DLD1 (cell line): ENCODE measurements at regions not wholly inside any gene's neighbourhood (a gene's known extent, or its start where the extent isn't known, plus 50 kb on each side); places are given as distances from the start of the nearest gene placed in this dataset.

Source experiments
- in situ Hi-C: cut with HindIII; loops from 2 replicates; pipeline ENCODE4 v1.10.0; 2017; ENCODE audit warnings: low sequenced_read_pairs

DNA sequence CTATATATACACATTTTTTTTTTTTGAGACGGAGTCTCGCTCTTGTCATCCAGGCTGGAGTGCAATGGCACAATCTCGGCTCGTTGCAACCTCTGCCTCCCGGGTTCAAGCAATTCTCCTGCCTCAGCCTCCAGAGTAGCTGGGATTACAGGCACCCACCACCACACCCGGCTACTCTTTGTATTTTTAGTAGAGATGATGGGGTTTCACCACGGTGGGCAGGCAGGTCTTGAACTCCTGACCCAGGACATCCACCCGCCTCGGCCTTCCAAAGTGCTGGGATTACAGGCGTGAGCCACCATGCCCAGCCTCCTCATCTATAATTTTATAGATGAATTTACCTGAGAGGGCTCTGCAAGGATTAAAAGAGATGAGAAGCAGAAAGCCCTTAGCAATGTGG is 274.0 kb downstream of the FAM43A start:
- in situ Hi-C loops = loop anchor here (10.0 kb wide), 1 partner anchor 245 kb away; no protein-coding TSS in a partner anchor

DNA sequence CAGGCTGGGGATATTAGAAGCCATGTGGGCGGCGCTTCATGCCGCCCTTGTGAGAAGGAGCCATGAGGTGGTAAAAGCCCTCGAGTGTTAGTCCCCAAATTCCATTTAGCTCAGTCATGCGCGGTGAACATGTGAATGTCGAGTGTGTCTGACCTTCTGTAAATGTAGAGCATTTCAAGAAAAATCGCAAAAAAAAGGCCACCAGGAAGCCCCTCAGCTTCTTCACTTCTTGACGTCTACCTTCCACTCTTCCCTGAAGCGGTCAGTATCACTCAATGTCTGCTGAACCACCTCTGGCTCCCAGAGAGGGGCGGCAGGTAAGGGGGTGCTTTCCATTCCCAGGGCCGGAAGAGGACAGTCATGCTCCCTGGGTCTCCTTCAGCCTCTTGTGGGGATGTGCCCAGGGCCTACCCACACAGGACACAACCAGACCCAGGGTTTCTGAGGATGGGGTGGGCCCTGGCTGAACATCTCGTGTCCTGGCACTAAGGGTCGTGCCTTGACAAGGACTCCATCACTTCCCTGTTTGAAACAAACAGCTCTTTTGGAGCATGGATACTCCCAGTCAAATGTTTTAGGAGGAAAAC is 274.9 kb downstream of the FAM43A start:
- in situ Hi-C loops = loop anchor here (10.0 kb wide), 1 partner anchor 246 kb away; no protein-coding TSS in a partner anchor

DNA sequence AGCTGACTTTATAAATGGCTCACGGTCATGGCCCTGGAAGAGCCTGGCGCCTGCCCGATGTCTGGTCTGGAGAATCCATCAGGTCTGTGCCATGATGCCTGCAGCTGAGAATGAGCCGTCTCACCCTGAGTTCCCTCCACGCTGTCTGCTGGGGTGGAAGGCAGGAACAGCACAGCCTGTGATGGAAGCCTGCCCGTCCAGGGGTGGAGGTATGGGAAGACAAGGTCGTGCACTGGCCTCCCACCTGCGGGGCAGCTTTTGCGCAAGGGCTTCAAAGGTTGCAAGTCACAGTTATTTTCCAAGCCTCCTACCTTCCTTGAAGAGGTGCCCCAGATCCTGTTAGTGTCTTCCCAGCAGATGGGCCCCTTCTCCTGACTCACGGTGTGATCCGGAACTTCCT is 275.5 kb downstream of the FAM43A start:
- in situ Hi-C loops = loop anchor here (10.0 kb wide), 1 partner anchor 246 kb away; no protein-coding TSS in a partner anchor

DNA sequence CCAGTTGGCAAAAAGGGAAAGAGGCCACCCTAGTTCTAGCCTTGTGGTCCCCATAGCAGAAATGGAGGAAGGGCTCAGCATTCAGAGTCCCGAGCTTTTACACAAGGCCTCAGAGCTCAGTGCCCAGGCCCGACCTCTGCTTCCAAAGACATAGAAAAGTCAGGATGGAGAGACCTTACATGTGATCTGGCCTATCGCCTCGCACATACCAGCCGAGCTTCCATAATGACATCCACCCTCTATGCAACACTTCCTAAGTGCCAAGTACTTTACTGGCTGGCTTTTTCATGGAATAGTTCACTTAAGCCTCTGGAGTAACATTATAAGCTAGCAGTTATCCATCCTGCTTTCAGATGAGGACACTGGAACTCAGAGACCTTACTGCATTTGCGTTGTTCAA is 275.9 kb downstream of the FAM43A start:
- in situ Hi-C loops = loop anchor here (10.0 kb wide), 1 partner anchor 247 kb away; no protein-coding TSS in a partner anchor

DNA sequence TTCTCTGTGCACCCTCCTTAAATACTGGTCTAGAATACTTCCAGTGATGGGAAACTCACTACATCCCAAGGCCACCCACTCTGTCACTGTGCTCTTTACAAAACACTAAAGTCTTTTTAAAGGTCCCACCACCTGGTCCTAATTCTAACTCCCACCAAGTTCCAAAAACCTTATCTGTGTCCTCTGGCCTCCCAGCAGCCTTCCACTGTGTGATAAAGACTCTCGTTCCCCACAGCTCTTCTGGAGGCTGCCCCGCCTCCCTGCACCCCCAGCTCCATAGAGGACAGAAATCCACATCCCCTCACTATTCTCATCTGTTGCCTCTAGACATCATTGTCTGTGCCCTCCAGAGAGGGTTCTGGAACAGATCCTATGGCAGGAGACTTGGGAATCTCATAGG is 276.4 kb downstream of the FAM43A start:
- in situ Hi-C loops = loop anchor here (10.0 kb wide), 1 partner anchor 247 kb away; no protein-coding TSS in a partner anchor

DNA sequence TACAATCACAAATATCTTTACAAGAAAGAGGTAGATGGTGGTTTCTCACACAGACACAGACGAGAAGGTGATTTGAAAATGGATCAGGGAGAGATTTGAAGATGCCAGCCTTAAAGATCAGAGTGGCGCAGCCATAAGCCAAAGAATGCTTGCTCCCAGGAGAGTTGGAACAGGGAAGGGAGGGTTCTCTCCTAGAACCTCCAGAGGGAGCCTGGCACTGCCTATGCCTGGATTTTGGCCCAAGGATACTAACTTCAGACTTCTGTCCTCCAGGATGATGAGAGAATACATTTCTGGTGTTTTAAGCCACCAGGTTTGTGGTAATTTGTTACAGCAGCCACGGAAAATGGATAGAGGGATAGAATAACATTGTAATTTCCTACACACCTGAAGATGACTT is 279.1 kb downstream of the FAM43A start:
- in situ Hi-C loops = loop anchor here (10.0 kb wide), 1 partner anchor 250 kb away; no protein-coding TSS in a partner anchor

DNA sequence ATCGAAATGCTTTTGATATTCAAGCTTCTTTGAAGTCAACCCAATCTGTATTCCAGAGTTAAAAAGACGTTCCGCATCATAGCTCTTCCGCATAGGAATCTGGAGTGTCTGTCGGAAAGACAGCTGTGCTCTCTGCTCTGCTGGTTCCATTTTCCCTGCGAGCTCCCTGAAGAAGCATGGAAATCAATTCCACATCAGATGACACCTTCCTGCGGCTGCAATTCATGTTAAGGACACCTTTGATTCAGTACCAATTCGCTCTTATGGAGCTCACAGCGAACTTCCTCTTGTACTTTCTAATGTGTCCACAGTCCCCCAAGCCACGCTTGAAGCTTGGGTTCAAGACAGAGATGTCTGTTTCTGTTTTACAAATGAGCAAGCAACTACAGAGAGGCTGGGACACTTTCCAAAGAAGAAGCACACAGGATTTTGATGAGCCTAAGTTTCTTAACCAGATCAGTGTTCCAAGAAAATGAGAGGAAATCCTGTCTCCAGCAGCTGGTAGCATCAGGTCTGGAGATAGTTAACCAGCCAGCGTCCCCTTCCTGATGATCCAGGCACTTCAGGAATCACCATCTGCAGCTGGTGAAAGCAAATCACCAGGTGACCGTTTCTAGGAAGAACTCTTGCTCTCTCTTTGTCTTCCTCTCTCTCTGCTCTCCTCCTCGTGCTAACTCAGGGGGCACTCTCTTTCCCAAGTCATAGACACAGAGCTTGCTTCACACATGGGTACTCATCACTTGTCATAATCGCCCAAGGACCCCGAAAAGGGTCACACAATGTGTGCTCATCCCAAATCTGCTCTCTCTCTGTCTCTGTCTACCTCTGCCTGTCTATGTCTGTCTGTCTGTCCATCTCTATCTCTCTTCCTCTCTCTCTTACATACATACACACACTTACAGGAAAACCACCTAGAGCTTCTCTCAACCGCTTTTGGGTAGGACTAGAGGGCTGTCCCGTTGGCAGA is 281.8 kb downstream of the FAM43A start:
- in situ Hi-C loops = loop anchor here (10.0 kb wide), 1 partner anchor 253 kb away; no protein-coding TSS in a partner anchor

DNA sequence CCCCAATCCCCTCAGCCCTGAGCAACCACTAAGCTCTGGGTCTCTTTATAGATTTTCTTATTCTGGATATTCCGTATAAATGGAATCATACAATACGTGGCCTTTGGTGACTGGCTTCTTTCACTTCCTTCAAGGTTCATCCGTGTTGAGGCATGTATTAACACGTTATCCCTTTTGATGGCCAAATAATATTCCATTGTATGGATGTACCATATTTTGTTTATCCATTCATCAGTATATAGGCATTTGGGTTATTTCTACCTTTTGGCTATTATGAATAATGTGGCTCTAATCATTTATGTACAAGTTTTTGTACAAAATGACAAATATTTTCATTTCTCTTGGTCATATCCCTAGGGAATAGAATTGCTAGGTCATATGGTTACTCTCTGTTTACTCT is 284.4 kb downstream of the FAM43A start:
- in situ Hi-C loops = no loop called here

DNA sequence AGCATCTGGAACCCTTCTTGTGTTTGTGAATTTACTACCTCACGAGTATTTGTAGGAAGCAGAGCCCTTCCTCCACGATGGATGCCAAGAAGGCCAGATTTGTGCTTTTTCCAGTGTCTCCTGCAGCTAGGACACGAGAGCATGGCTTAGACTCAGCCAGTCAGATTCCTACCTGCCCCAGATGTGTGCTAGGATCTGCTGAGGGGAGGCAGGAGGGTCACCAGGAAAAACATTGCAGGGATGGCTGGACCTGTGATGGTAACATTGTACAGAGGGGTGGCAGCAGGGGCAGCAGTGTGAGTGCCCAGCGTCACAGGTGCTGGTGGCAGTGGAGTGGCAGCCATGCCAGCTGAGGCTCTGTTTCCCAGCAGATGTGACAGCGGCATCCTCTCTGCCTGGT is 285.3 kb downstream of the FAM43A start:
- in situ Hi-C loops = no loop called here

DNA sequence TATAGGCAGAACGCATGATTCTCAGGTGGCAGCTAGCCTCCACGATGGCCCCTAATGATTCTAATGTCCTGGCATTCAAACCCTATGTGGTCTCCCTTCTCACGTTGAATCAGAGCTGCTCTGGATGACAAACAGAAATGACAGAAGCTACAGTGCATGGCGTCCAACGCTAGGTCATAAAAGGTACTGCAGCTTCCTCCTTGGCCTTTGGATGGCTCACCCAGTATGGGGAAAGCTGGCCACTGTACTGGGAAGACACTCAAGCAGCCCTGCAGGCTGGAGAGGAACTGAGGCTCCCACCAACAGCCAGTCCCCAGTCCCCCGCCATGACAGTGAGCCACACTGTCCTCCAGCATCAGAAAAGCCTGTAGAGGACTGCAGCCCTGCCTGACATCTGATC is 286.3 kb downstream of the FAM43A start:
- in situ Hi-C loops = no loop called here

DNA sequence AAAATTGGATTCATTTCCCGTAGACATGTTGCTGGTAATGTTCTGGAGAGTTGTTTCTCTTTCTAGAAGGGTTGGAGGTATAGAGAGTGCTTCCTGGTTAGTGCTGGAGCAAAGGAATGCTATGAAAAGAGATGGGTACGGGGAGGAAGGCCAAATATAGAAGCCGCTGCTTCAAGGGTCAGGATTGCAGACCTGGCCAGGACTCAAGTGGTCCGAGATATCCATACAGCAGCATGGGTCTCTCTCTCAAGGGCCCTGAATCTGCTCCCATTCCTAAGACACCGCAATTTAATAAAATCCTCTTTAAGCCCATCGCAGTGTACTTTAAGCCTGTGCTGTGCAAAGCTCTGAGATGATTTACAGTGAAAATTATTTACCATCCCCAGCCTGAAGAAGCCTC is 287.0 kb downstream of the FAM43A start:
- in situ Hi-C loops = no loop called here

DNA sequence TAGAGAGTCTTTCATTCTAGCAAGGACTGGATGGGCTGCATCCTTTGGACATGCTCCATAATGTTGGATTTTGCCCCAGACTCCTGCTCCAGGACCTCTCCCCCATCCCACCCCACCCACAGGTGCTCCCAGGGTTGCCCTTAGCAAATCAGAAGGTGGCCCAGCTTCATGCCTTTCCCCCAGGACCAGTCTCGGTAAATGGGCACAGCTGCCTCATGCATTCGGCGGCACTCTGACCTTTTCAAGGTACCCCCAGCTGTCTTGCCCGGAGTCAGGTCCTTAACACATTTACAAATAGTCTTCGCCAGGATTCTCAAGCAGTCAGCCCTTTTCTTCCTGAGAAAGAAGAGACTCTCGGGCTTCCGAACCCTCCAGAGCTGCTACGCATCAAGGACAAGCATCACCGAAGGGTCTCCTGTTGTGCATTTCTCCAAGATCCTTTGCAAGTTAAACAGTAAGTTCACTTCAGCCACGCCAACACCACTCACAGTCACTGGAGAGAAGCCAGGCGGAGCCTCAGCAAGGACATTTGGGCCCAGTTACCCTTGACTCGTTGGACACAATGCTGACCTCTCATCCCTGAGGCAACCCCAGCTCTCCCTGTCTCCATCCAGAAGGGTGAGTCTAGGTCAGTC is 287.8 kb downstream of the FAM43A start:
- in situ Hi-C loops = no loop called here

DNA sequence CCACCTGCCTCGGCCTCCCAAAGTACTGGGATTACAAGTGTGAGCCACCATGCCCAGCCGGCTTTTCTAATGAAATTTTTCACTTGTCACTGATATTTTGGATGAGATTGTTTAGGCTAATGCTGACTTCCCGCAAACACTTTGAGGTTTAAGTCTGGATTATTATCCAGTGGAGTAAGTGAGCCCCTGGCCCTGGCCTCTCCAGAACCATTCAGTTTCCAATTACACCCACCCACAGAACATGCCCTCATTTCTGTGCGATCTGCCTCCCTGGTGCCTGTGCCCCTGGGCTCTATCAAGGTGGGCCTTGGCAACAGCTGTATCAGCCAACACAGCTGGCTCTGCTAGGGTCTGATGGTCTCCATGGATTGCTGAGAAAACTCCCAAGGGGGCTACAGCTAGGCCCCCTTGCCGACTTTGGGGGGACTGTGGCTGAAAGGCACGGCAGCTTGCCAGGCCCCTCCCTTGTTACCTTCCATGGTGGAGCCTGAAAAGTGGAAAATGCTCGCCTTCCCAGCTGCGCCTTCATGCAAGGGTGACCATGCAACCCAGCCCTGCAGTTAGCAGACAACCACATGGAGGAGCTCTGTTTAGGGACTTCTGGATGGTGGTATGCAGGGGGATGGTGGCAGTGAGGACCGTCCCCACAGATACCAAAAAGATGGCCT is 288.9 kb downstream of the FAM43A start:
- in situ Hi-C loops = no loop called here

DNA sequence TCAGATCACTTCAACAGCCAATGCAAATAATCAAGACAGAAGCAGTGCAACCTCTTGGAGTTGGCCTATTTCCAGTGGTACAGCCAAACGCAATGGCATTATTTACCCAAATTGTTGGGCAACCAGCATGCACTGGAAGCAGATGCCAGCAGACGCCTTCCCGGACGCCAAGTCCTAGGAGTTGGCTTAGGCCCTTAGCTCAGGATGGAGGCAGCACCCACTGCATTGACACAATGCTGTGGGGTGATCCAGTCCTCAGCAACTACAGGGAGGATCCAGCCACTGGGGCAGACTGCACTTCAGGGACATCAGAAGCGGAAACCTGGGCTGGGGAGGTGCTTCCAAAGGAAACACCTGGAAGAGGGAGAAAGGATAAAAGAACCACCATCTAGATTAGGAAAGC is 290.4 kb downstream of the FAM43A start:
- in situ Hi-C loops = no loop called here

DNA sequence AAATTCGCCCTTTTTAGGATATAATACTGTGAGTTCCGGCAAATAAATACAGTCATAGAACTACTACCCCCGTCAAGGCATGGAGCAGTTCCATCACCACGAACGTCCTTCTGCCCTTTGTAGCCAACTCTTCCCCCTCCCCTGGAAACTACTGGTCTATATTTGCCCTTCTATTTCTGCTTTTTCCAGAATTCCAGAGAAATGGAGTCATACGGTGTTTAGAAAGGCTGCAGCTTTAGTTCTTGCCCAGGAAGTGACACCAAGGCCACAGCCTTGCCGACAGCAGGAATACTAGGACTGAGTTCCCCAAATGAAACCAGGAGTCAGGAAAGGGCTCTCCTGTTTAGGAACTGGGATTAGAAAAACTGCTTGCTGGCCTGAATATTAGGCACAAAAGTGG is 291.2 kb downstream of the FAM43A start:
- in situ Hi-C loops = no loop called here

DNA sequence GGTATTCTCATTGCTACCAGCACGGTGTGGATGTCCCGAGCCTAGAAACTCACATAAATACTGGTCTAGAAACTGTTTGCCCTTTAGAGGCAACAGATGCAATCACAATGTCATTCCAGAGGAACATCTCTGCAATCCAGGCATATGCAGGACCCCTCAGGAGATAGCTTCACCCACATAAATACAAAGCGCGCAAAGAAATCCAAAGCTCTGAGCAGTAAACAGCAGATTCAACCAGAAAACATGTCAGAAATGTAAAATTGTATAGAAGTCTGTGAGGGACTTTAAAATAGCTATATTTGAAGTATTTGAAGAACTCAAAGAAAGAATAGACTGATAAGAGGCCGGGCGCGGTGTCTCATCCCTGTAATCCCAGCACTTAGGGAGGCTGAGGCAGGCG is 291.7 kb downstream of the FAM43A start:
- in situ Hi-C loops = no loop called here

DNA sequence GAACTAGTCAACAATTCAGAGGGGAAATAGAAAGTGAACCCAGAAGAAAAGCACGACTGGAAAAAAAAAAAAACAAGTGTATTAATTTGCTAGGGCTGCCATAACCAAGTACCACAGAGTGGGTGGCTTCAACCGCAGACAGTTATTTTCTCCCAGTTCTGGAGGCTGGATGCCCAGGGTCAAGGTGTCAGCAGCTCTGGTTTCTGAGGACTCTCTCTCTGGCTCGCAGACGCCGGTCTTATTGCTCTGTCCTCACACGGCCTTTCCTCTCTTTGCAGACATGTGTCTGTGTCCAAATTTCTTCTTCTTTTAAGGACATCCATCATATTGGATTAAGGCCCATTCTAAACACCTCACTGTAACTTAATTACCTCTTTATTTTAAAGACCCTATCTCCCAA is 291.8 kb downstream of the XXYLT1 start:
- in situ Hi-C loops = no loop called here

DNA sequence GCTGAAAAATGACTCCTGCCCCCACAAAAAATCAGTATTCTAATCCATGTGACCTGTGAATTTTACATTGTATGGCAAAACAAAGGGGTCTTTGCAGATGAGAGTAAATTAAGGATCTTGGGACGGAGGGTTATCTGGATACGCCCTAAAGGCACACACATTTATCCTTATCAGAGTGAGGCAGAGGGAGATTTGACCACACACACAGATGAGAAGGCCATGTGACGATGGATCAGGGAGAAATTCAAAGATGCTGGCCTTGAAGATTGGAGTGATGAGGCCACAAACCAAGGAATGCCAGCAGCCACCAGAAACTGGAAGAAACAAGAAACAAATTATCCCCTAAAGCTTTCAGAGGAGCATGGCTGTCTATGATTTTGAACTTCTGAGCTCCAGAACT is 288.5 kb downstream of the XXYLT1 start:
- in situ Hi-C loops = no loop called here

DNA sequence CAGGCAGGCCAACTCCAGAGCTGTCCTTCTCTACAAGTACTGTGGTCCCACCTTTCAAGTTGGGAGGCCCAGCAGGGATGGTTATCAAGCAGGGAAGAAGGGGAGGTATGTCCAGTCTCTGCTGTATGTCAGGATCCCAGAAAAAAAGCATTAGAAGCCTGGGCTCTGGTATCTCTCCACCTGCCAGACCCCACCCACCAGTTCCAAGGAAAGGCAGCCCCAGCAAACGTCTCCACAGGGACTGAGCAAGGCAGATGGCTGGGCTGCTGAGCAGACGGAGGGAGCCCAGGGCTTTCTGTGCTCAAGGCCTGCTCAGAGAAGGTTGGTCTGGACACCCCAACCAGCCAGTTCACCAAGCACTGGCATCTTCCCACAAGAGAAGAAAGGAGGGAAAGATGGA is 287.8 kb downstream of the XXYLT1 start:
- in situ Hi-C loops = no loop called here

DNA sequence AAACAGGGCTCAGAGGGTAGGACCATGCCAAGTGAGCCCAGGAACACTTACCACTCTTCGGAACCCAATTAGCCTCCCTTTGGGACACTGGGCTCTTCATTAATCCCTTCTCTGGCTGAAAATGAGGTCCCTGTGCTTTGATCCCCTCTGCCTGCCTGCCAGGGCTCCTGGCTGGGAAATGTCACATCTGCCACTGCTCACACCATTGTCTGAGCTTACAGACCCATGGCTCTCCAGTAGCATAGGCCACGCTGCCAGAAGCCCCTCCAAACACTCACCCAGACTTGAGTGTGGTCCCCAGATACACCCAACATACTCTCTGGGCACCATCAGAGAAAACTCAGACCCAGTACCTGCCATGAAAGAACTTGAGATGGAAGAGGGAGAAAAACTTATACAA is 287.3 kb downstream of the XXYLT1 start:
- in situ Hi-C loops = no loop called here

DNA sequence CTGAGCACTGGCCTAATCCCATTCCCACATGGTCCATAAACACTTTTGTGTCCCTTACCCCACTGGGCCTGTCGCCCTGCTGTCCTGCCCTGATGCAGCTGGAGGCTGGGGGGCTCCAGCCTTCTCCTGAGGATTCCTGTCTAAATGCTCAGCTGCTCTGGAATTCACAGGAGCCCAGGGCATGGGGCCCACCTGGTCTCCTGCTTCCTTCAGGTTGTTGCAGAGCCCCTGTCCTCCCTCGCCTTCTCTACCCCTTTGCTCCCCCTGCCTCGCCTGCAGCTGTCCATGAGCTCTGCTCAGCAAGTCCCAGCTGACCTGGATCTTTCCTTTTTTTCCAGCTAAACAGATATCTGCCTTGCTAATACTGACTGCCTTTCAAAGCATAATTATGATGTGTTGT is 286.9 kb downstream of the XXYLT1 start:
- in situ Hi-C loops = no loop called here
